CD8-positive, alpha-beta memory T cell (primary cell): ENCODE measurements at regions not wholly inside any gene's neighbourhood (a gene's known extent, or its start where the extent isn't known, plus 50 kb on each side); places are given as distances from the start of the nearest gene placed in this dataset.

Source experiments
- CTCF ChIA-PET: fragments of 350-600 bp; sonication (Branson Sonifier 250); formaldehyde crosslinking; loops from one replicate; lab custom pipeline; 2021; ENCODE audit warnings: antibody characterized with exemption; lab: Charles Lee
- POLR2A ChIA-PET: fragments of 350-600 bp; sonication (Branson Sonifier 250); formaldehyde crosslinking; loops from one replicate; lab custom pipeline; 2021; ENCODE audit warnings: antibody characterized with exemption; lab: Charles Lee
- DNase-seq, 5 donors: peaks; one replicate each; pipeline versions ENCODE4 v3.0.0 to v3.0.0-alpha.2; 2020 to 2022; ENCODE audit warnings: mixed read lengths in 1 of 5
- H3K27ac ChIP-seq: one replicate; pipeline ENCODE4 v1.7.0; 2013; ENCODE audit warnings: low read depth, mild to moderate bottlenecking, low read length, moderate library complexity
- H3K27me3 ChIP-seq: 2 replicates; pipeline ENCODE4 v1.7.0; 2013; ENCODE audit warnings: low read length, mild to moderate bottlenecking; ENCODE audit not compliant: insufficient read depth, poor library complexity, severe bottlenecking
- H3K36me3 ChIP-seq: 2 replicates; pipeline ENCODE4 v1.7.0; 2013; ENCODE audit warnings: mild to moderate bottlenecking, low read length, moderate library complexity; ENCODE audit not compliant: insufficient read depth
- H3K4me1 ChIP-seq: 2 replicates; pipeline ENCODE4 v1.7.0; 2013; ENCODE audit warnings: mild to moderate bottlenecking, low read length, moderate library complexity; ENCODE audit not compliant: insufficient read depth
- H3K4me3 ChIP-seq: 2 replicates; pipeline ENCODE4 v1.7.0; 2013; ENCODE audit warnings: mild to moderate bottlenecking, low read length
- H3K9me3 ChIP-seq: 2 replicates; pipeline ENCODE4 v1.7.0; 2013; ENCODE audit warnings: mild to moderate bottlenecking, low read length
- H3K27ac Mint-ChIP-seq, 8 donors: one replicate each; pipeline ENCODE4 v1.8.0; 2020 to 2021; ENCODE audit warnings: mixed read lengths in 8 of 8, mild to moderate bottlenecking in 6 of 8, inconsistent platforms in 3 of 8, moderate library complexity in 3 of 8
- H3K27me3 Mint-ChIP-seq, 2 donors: one replicate each; pipeline ENCODE4 v1.8.0; 2020 to 2021; ENCODE audit warnings: mixed read lengths in 2 of 2, mild to moderate bottlenecking in 1 of 2, moderate library complexity in 1 of 2
- H3K36me3 Mint-ChIP-seq, 3 donors: one replicate each; pipeline ENCODE4 v1.8.0; 2020 to 2021; ENCODE audit warnings: mixed read lengths in 3 of 3, inconsistent platforms in 1 of 3, mild to moderate bottlenecking in 1 of 3
- H3K4me1 Mint-ChIP-seq, 3 donors: one replicate each; pipeline ENCODE4 v1.8.0; 2020 to 2021; ENCODE audit warnings: mixed read lengths in 3 of 3, inconsistent platforms in 1 of 3, mild to moderate bottlenecking in 1 of 3
- H3K4me3 Mint-ChIP-seq, 7 donors: one replicate each; pipeline ENCODE4 v1.8.0; 2020 to 2021; ENCODE audit warnings: mixed read lengths in 7 of 7, mild to moderate bottlenecking in 6 of 7, moderate library complexity in 4 of 7, inconsistent platforms in 2 of 7
- H3K9me3 Mint-ChIP-seq, 5 donors: one replicate each; pipeline ENCODE4 v1.8.0; 2020 to 2022; ENCODE audit warnings: mixed read lengths in 5 of 5, mild to moderate bottlenecking in 3 of 5, moderate library complexity in 2 of 5, inconsistent platforms in 1 of 5

GRCh38 chr1:101081496-101082488 lies 56.2 kb upstream of the DPH5 start:
- Histone ChIP-seq H3K27ac (no peak overlapping the region), H3K36me3 (no peaks in the 10 kb centered on the region), H3K4me1 (peaks cover 28% of the 10 kb centered on the region), H3K4me3 (no peak overlapping the region), H3K27me3 (no peaks in the 10 kb centered on the region), H3K9me3 (no peaks in the 10 kb centered on the region)
- H3K9me3 Mint-ChIP-seq: no peaks in the 10 kb centered on the region
- POLR2A ChIA-PET: interaction anchor here (0.6 to 1.2 kb wide), 4 partner anchors 62 to 156 kb away, joined by 3 to 7 read pairs (median 3); no protein-coding TSS in a partner anchor
- peaks cover 19 to 20% (median 19%) of the 10 kb centered on the region in 3 donors for H3K36me3 Mint-ChIP-seq
- DNase-seq: peak in 4 of 5 donors; percentile 6 to 58 (median 52)
- H3K4me3 Mint-ChIP-seq: peak overlapping the region; percentile 59 to 86 (median 74)
- peak overlapping the region; percentile 45 to 97 (median 88) for H3K27ac Mint-ChIP-seq
- H3K4me1 Mint-ChIP-seq: peaks cover 40 to 55% (median 53%) of the 10 kb centered on the region in 3 donors
- peaks cover 0 to 2% of the 10 kb centered on the region in 2 donors for H3K27me3 Mint-ChIP-seq
- CTCF ChIA-PET: interaction anchor here (0.9 to 2.0 kb wide), 4 partner anchors 31 to 207 kb away, joined by 3 to 6 read pairs (median 4); no protein-coding TSS in a partner anchor

- Mint-ChIP-seq H3K4me3 (peak overlapping the region in 6 of 7 donors; percentile 5 to 86 (median 74)), H3K27me3 (peaks cover 0 to 2% of the 10 kb centered on the region in 2 donors), H3K4me1 (peaks cover 40 to 55% (median 53%) of the 10 kb centered on the region in 3 donors), H3K27ac (peak overlapping the region in 7 of 8 donors; percentile 32 to 97 (median 86)), H3K36me3 (peaks cover 21 to 24% (median 23%) of the 10 kb centered on the region in 3 donors), H3K9me3 (no peaks in the 10 kb centered on the region)
- Histone ChIP-seq H3K36me3 (no peaks in the 10 kb centered on the region), H3K4me3 (no peak overlapping the region), H3K4me1 (peaks cover 28% of the 10 kb centered on the region), H3K27ac (no peak overlapping the region), H3K27me3 (no peaks in the 10 kb centered on the region), H3K9me3 (no peaks in the 10 kb centered on the region)
- POLR2A ChIA-PET: no interaction called here
- DNase-seq: no peak
- CTCF ChIA-PET: interaction anchor here (0.9 to 2.0 kb wide), 4 partner anchors 158 to 208 kb away, joined by 3 to 6 read pairs (median 3); no protein-coding TSS in a partner anchor
Measured at GRCh38 chr1:101080859-101081258, 55.3 kb upstream of the DPH5 start.

GRCh38 chr1:101079341-101079740 lies 53.8 kb upstream of the DPH5 start:
- no peaks in the 10 kb centered on the region for H3K36me3 ChIP-seq
- no peaks in the 10 kb centered on the region for H3K9me3 ChIP-seq
- no peak overlapping the region for H3K27ac ChIP-seq
- H3K4me1 Mint-ChIP-seq: peaks cover 36 to 46% (median 46%) of the 10 kb centered on the region in 3 donors
- peaks cover 28% of the 10 kb centered on the region for H3K4me1 ChIP-seq
- ChIA-PET POLR2A (no interaction called here), CTCF (no interaction called here)
- no peaks in the 10 kb centered on the region for H3K27me3 ChIP-seq
- no peaks in the 10 kb centered on the region for H3K9me3 Mint-ChIP-seq
- H3K27ac Mint-ChIP-seq: no peak overlapping the region
- H3K4me3 ChIP-seq: no peak overlapping the region
- H3K27me3 Mint-ChIP-seq: no peaks in the 10 kb centered on the region
- DNase-seq: no peak
- no peak overlapping the region for H3K4me3 Mint-ChIP-seq
- H3K36me3 Mint-ChIP-seq: peaks cover 17 to 31% (median 20%) of the 10 kb centered on the region in 3 donors

- Histone ChIP-seq H3K9me3 (no peaks in the 10 kb centered on the region), H3K27ac (no peak overlapping the region), H3K27me3 (no peaks in the 10 kb centered on the region), H3K4me3 (no peak overlapping the region), H3K4me1 (peaks cover 23% of the 10 kb centered on the region), H3K36me3 (no peaks in the 10 kb centered on the region)
- H3K27me3 Mint-ChIP-seq: no peaks in the 10 kb centered on the region
- CTCF ChIA-PET: no interaction called here
- POLR2A ChIA-PET: interaction anchor here (0.6 kb wide), 1 partner anchor 28 kb away, joined by 3 read pairs; no protein-coding TSS in a partner anchor
- H3K36me3 Mint-ChIP-seq: peaks cover 17 to 33% (median 20%) of the 10 kb centered on the region in 3 donors
- H3K4me3 Mint-ChIP-seq: no peak overlapping the region
- no peak overlapping the region for H3K27ac Mint-ChIP-seq
- H3K4me1 Mint-ChIP-seq: peaks cover 29 to 37% (median 34%) of the 10 kb centered on the region in 3 donors
- DNase-seq: no peak
- H3K9me3 Mint-ChIP-seq: no peaks in the 10 kb centered on the region
Measured at GRCh38 chr1:101077849-101078248, 52.3 kb upstream of the DPH5 start.

GRCh38 chr1:101075926-101076325 lies 50.3 kb upstream of the DPH5 start:
- Mint-ChIP-seq H3K4me1 (peaks cover 16 to 35% (median 31%) of the 10 kb centered on the region in 3 donors), H3K36me3 (peaks cover 19 to 30% (median 23%) of the 10 kb centered on the region in 3 donors), H3K27ac (no peak overlapping the region), H3K4me3 (no peak overlapping the region), H3K27me3 (no peaks in the 10 kb centered on the region), H3K9me3 (no peaks in the 10 kb centered on the region)
- H3K4me3 ChIP-seq: no peak overlapping the region
- no peaks in the 10 kb centered on the region for H3K36me3 ChIP-seq
- no peaks in the 10 kb centered on the region for H3K9me3 ChIP-seq
- H3K27ac ChIP-seq: no peak overlapping the region
- ChIA-PET POLR2A (no interaction called here), CTCF (interaction anchor here (0.6 kb wide), 1 partner anchor 163 kb away, joined by 3 read pairs; no protein-coding TSS in a partner anchor)
- H3K4me1 ChIP-seq: peaks cover 4% of the 10 kb centered on the region
- no peaks in the 10 kb centered on the region for H3K27me3 ChIP-seq
- no peak for DNase-seq
